Muscle of leg (tissue), 3 donors: ENCODE measurements at regions not wholly inside any gene's neighbourhood (a gene's known extent, or its start where the extent isn't known, plus 50 kb on each side); places are given as distances from the start of the nearest gene placed in this dataset.
"Not testable (repeated sequence)": the region's sequence is repeated elsewhere in the genome, so short reads cannot be mapped to it uniquely, and the experiment has no call there.

Experiments used
- DNase-seq: peaks from one replicate; pipeline ENCODE4 v3.0.0; 2013
- H3K27ac ChIP-seq: one replicate; pipeline ENCODE4 v1.5.1; 2013; ENCODE audit warnings: mild to moderate bottlenecking, low read length, control low read depth
- H3K27me3 ChIP-seq: one replicate; pipeline ENCODE4 v1.6.1; 2013; ENCODE audit warnings: low read length; ENCODE audit not compliant: control insufficient read depth, insufficient read depth
- H3K36me3 ChIP-seq: one replicate; pipeline ENCODE4 v1.6.1; 2013; ENCODE audit warnings: low read length; ENCODE audit not compliant: control insufficient read depth, insufficient read depth
- H3K4me1 ChIP-seq: one replicate; pipeline ENCODE4 v1.6.1; 2013; ENCODE audit warnings: low read length; ENCODE audit not compliant: control insufficient read depth, insufficient read depth
- H3K4me3 ChIP-seq: one replicate; pipeline ENCODE4 v1.5.1; 2013; ENCODE audit warnings: low read length, control low read depth
- H3K9me3 ChIP-seq: replicated peaks from 2 replicates; pipeline ENCODE4 v1.6.1; 2013; ENCODE audit warnings: low read depth, low read length; ENCODE audit not compliant: control insufficient read depth
- WGBS: methylation state at CpG from one replicate; pipeline ENCODE4 v1.1.5; 2013; ENCODE audit warnings: missing lambda C conversion rate; ENCODE audit not compliant: insufficient coverage; 5-methylcytosine and 5-hydroxymethylcytosine counted together

DNA sequence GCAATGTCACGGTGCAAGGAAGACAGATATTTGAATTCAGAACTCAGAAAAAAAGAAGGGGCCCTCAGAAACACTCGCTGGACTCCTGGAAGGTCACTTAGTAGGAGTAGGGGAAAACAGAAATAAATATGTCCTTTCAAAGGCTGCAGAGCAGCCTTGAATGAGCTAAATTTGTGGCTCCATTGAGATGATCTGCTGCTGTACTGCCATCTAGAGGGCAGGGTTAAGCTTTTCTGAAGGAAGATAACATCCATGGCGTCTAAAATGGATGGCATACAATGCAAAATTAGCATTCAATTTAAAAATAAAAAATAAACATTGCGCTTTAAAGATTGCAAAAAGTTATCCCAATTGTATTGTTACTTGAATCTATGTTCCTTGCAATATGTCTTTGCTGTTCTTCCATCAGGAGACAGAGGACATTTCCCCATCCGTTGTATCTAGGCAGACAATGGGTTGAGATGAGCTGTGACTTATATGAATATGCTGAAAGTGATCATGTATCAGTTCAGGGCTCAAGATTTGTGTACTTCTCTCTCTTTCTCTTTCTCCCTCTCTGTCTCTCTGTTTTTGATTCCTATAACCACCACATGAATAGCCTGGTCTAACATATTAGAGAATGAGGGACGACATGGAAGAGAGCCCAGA is 642.2 kb downstream of the SH2D4B start:
- peak; percentile 10 for DNase-seq
- Histone ChIP-seq H3K36me3 (no peaks in the 10 kb centered on the region), H3K4me3 (no peak overlapping the region), H3K27ac (no peak overlapping the region), H3K27me3 (no peaks in the 10 kb centered on the region), H3K9me3 (no peaks in the 10 kb centered on the region), H3K4me1 (no peaks in the 10 kb centered on the region)
- 34% methylated on average over 2 of the region's 6 CpGs for WGBS

DNA sequence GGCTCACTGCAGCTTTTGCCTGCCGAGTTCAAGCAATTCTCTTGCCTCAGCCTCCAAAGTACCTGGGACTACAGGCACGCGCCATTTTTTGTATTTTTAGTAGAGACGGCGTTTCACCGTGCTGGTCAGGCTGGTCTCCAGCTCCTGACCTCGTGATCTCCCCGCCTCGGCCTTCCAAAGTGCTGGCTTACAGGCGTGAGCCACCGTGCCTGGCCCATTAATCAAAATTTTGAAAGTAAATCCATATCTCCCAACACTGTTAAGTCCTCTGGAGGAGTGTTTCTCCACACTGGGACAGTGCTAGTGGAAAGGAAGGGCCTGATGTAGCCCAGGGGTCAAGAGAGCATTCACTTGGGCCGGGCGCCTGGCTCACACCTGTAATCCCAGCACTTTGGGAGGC is 644.6 kb downstream of the SH2D4B start:
- DNase-seq: no peak
- no peaks in the 10 kb centered on the region for H3K36me3 ChIP-seq
- H3K9me3 ChIP-seq: no peaks in the 10 kb centered on the region
- H3K27me3 ChIP-seq: no peaks in the 10 kb centered on the region
- 97% methylated on average over 5 of the region's 13 CpGs for WGBS
- H3K4me1 ChIP-seq: no peaks in the 10 kb centered on the region
- no peak overlapping the region for H3K4me3 ChIP-seq
- no peak overlapping the region for H3K27ac ChIP-seq

DNA sequence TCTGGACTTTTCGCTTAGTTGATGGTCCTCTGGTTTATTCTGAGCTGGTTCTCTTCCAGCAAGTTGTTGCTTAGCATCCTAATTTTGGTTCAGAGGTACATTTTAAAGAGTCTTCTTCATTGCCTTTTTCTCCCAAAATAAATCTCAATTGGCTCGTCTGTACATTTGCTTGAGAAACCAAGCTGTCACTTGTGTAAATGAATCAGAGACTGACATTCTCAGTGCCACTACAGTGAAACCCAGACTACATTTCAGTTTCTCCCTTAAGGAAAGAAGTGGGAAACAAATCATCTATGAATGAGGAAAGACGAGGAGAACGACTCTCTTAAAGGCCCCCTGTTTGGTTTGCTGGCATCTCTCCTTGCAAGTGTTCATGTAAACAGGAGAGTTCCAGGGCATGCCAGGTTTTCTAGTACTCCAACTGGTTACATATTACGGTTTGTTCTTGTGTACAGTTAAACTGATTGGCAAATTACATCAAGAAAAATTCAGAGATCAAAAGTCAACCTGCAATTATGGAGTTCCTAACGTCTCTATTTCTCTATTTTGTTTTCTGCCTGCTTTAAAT is 654.6 kb downstream of the SH2D4B start:
- no CpG with 5 or more reads among the region's 6 CpGs for WGBS
- no peak overlapping the region for H3K4me3 ChIP-seq
- no peaks in the 10 kb centered on the region for H3K36me3 ChIP-seq
- H3K27me3 ChIP-seq: no peaks in the 10 kb centered on the region
- DNase-seq: no peak
- no peaks in the 10 kb centered on the region for H3K9me3 ChIP-seq
- H3K4me1 ChIP-seq: no peaks in the 10 kb centered on the region
- no peak overlapping the region for H3K27ac ChIP-seq

DNA sequence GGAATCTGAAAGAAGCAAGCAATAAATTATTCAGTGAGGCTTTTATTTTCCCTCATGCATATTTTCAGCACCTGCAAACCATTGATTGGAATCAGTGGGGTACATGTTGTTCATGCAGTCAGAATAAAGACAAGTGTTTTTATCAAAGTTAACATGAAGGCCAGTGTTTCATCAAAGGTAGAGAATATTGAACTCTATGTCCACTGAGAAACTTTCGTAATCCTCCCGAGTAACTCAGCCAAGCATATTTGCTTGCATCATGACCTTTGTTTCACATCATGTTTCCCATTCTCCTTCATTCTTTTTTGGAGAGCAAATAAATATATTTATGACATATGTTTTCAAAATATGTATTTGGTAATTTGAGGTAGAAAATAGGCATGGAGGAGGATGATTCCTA is 663.1 kb downstream of the SH2D4B start:
- peaks cover under 1% of the 10 kb centered on the region for H3K9me3 ChIP-seq
- H3K4me3 ChIP-seq: no peak overlapping the region
- no peaks in the 10 kb centered on the region for H3K4me1 ChIP-seq
- no CpG with 5 or more reads among the region's 2 CpGs for WGBS
- no peak for DNase-seq
- H3K36me3 ChIP-seq: no peaks in the 10 kb centered on the region
- H3K27ac ChIP-seq: no peak overlapping the region
- no peaks in the 10 kb centered on the region for H3K27me3 ChIP-seq

- WGBS: 65% methylated on average over 3 of the region's 5 CpGs
Observed at GRCh38 chr10:81207359-81207758, 667.6 kb upstream of the NRG3 start.

DNA sequence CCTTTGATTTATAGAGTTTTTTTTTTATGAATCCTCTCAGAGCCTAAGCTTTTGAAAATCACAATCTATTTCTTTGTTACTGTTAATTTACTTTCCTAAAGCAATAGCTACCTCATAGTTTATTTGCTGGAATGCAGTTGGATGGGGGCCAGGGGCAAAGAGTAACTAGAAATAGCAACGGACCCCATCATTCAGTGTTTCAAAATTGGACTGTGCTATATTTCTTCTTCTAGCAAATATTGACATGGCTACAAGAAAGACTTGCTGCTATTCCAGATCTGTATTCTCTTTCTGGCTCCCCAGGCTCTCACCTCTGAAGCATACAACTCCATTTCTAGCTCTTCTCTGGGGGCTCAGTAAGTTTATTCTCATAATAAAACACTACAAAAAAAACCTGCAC is 661.6 kb upstream of the NRG3 start:
- H3K36me3 ChIP-seq: no peaks in the 10 kb centered on the region
- no CpG with 5 or more reads among the region's 1 CpG for WGBS
- no peaks in the 10 kb centered on the region for H3K27me3 ChIP-seq
- H3K4me1 ChIP-seq: no peaks in the 10 kb centered on the region
- no peak overlapping the region for H3K27ac ChIP-seq
- no peak overlapping the region for H3K4me3 ChIP-seq
- H3K9me3 ChIP-seq: no peaks in the 10 kb centered on the region
- DNase-seq: no peak

More at GRCh38 chr10:81207359-81207758, 667.6 kb upstream of the NRG3 start:
- DNase-seq, H3K27me3 ChIP-seq, H3K27ac ChIP-seq, H3K36me3 ChIP-seq, H3K4me1 ChIP-seq, H3K4me3 ChIP-seq, H3K9me3 ChIP-seq: not testable (repeated sequence)

DNA sequence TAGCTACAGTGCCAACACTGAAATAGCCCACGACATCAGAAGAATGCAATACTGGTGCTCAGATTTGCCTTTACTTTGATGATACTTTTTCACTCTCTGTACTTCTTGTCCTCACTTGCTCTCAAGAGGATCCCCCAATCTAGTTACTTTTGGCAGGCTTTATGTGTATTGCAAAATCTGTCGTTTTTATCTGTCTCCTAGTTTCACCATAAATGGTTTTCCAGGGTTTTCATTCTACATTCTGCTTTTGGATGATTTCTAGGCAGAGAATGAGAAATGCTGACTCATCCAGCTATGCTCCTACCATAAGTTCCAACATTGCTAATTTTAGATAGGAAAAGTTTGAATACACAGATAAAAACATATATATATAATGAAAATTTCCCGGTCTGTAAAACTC is 659.5 kb upstream of the NRG3 start:
- peak; percentile 13 for DNase-seq
- H3K4me1 ChIP-seq: no peaks in the 10 kb centered on the region
- no peaks in the 10 kb centered on the region for H3K9me3 ChIP-seq
- no peak overlapping the region for H3K27ac ChIP-seq
- no peaks in the 10 kb centered on the region for H3K27me3 ChIP-seq
- no CpG with 5 or more reads among the region's 3 CpGs for WGBS
- H3K4me3 ChIP-seq: no peak overlapping the region
- no peaks in the 10 kb centered on the region for H3K36me3 ChIP-seq

DNA sequence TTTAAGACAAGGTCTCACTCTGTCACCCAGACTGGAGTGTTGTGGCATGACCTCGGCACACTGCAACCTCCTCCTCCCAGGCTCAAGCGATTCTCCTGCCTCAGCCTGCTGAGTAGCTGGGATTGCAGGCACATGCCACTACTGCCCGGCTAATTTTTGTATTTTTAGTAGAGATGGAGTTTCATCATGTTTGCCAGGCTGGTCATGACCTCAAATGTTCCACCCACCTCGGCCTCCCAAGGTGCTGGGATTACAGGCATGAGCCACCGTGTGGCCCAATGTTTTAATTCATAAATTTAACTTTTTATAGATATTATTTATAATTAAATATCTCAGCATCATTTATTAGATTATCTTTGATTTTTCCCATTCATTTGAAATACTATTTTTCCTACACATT is 658.0 kb upstream of the NRG3 start:
- Histone ChIP-seq H3K9me3 (no peaks in the 10 kb centered on the region), H3K4me3 (no peak overlapping the region), H3K27me3 (no peaks in the 10 kb centered on the region), H3K4me1 (no peaks in the 10 kb centered on the region), H3K27ac (no peak overlapping the region), H3K36me3 (no peaks in the 10 kb centered on the region)
- DNase-seq: no peak
- 100% methylated on average over 1 of the region's 5 CpGs for WGBS

GRCh38 chr10:81218307-81218706 is 656.7 kb upstream of the NRG3 start:
- Histone ChIP-seq H3K4me3 (no peak overlapping the region), H3K36me3 (no peaks in the 10 kb centered on the region), H3K27me3 (no peaks in the 10 kb centered on the region), H3K4me1 (no peaks in the 10 kb centered on the region), H3K27ac (no peak overlapping the region), H3K9me3 (no peaks in the 10 kb centered on the region)
- WGBS: 96% methylated on average over 2 of the region's 4 CpGs
- DNase-seq: no peak

- H3K9me3 ChIP-seq: no peaks in the 10 kb centered on the region
- DNase-seq: no peak
- no CpG with 5 or more reads among the region's 1 CpG for WGBS
- H3K27me3 ChIP-seq: no peaks in the 10 kb centered on the region
- H3K27ac ChIP-seq: no peak overlapping the region
- no peak overlapping the region for H3K4me3 ChIP-seq
- H3K36me3 ChIP-seq: no peaks in the 10 kb centered on the region
- H3K4me1 ChIP-seq: no peaks in the 10 kb centered on the region
Observed at GRCh38 chr10:81219758-81220157, 655.2 kb upstream of the NRG3 start.

- peak; percentile 21 for DNase-seq
- Histone ChIP-seq H3K4me3 (no peak overlapping the region), H3K27me3 (no peaks in the 10 kb centered on the region), H3K36me3 (no peaks in the 10 kb centered on the region), H3K9me3 (no peaks in the 10 kb centered on the region), H3K27ac (no peak overlapping the region), H3K4me1 (no peaks in the 10 kb centered on the region)
- no CpG with 5 or more reads among the region's 3 CpGs for WGBS
Observed at GRCh38 chr10:81248886-81249285, 626.1 kb upstream of the NRG3 start.
